Superior temporal gyrus (tissue), 1 donor: ENCODE measurements at regions not wholly inside any gene's neighbourhood (a gene's known extent, or its start where the extent isn't known, plus 50 kb on each side); places are given as distances from the start of the nearest gene placed in this dataset.
"Not testable (repeated sequence)": the region's sequence is repeated elsewhere in the genome, so short reads cannot be mapped to it uniquely, and the experiment has no call there.

Source experiments
- DNase-seq: peaks from one replicate; pipeline ENCODE4 v3.0.0-alpha.2; 2016; ENCODE audit errors: extremely low spot score

GRCh38 chr18:30175621-30176225, 866.8 kb downstream of the DSC3 start:
- DNase-seq, result no peak

GRCh38 chr18:30175061-30175574, 867.4 kb downstream of the DSC3 start:
- no peak for DNase-seq

GRCh38 chr18:30163573-30163972, 879.0 kb downstream of the DSC3 start:
- DNase-seq, result no peak

- no peak for DNase-seq
These were observed 882.4 kb downstream of the DSC3 start for GRCh38 chr18:30160124-30160523.

- DNase-seq, result no peak
These were observed 891.8 kb downstream of the DSC3 start for GRCh38 chr18:30150586-30151250.

- DNase-seq, result no peak
These were observed 893.0 kb downstream of the DSC3 start for GRCh38 chr18:30149585-30149984.

- DNase-seq, result no peak
These were observed 899.7 kb downstream of the DSC3 start for GRCh38 chr18:30142870-30143269.

GRCh38 chr18:30142248-30142647, 900.3 kb downstream of the DSC3 start:
- no peak for DNase-seq

- not testable (repeated sequence) for DNase-seq
These were observed 901.0 kb downstream of the DSC3 start for GRCh38 chr18:30141506-30141905.

- DNase-seq, result no peak
These were observed 902.8 kb downstream of the DSC3 start for GRCh38 chr18:30139631-30140287.

- no peak for DNase-seq
These were observed 906.6 kb downstream of the DSC3 start for GRCh38 chr18:30135938-30136337.

- no peak for DNase-seq
These were observed 908.5 kb downstream of the DSC3 start for GRCh38 chr18:30134020-30134419.

- no peak for DNase-seq
These were observed 909.6 kb downstream of the DSC3 start for GRCh38 chr18:30132959-30133358.

- no peak for DNase-seq
These were observed 921.1 kb downstream of the DSC3 start for GRCh38 chr18:30121397-30121796.

- no peak for DNase-seq
These were observed 929.1 kb downstream of the DSC3 start for GRCh38 chr18:30113454-30113853.

- no peak for DNase-seq
These were observed 936.2 kb downstream of the DSC3 start for GRCh38 chr18:30106356-30106755.

- DNase-seq, result no peak
These were observed 938.7 kb downstream of the DSC3 start for GRCh38 chr18:30103881-30104280.

- DNase-seq, result no peak
These were observed 945.7 kb downstream of the DSC3 start for GRCh38 chr18:30096796-30097195.

GRCh38 chr18:30094556-30094955, 948.0 kb downstream of the DSC3 start:
- no peak for DNase-seq

GRCh38 chr18:30093376-30093775, 949.2 kb downstream of the DSC3 start:
- DNase-seq, result no peak

- no peak for DNase-seq
These were observed 954.1 kb downstream of the DSC3 start for GRCh38 chr18:30088238-30089015.

- DNase-seq, result peak; percentile 73
These were observed 956.2 kb downstream of the DSC3 start for GRCh38 chr18:30086351-30086750.
